ENCODE measurements at regions not wholly inside any gene's neighbourhood (a gene's known extent, or its start where the extent isn't known, plus 50 kb on each side); places are given as distances from the start of the nearest gene placed in this dataset.

GRCh38 chr6:144756469-144756868 lies 471.3 kb downstream of the UTRN start:
- peak overlapping the region in 1 of 6 donors; percentile 91 for H3K27ac Mint-ChIP-seq
- peaks cover 25 to 26% of the 10 kb centered on the region in 2 donors for H3K36me3 Mint-ChIP-seq
- peaks cover 5 to 15% (median 9%) of the 10 kb centered on the region in 3 donors for H3K4me1 Mint-ChIP-seq
- no peaks in the 10 kb centered on the region for H3K27me3 Mint-ChIP-seq
- ATAC-seq (ENCODE audit: low read depth in 2 of 2) (peak in 1 of 2 donors; percentile 50), DNase-seq (no peak)
- no peaks in the 10 kb centered on the region for H3K9me3 Mint-ChIP-seq
- no peak overlapping the region for H3K4me3 Mint-ChIP-seq

- ATAC-seq (ENCODE audit: low read depth in 2 of 2) (no peak), DNase-seq (no peak)
- Mint-ChIP-seq H3K4me1 (peaks cover 5 to 15% (median 9%) of the 10 kb centered on the region in 3 donors), H3K36me3 (peaks cover 23 to 32% of the 10 kb centered on the region in 2 donors), H3K27me3 (no peaks in the 10 kb centered on the region), H3K27ac (no peak overlapping the region), H3K9me3 (no peaks in the 10 kb centered on the region), H3K4me3 (no peak overlapping the region)
These were observed 472.2 kb downstream of the UTRN start for GRCh38 chr6:144757299-144757698.

- ATAC-seq (ENCODE audit: low read depth in 2 of 2) = no peak
- no peaks in the 10 kb centered on the region for H3K27me3 Mint-ChIP-seq
These were observed 472.6 kb downstream of the UTRN start for GRCh38 chr6:144757730-144758129.

GRCh38 chr6:144758602-144759001 lies 473.5 kb downstream of the UTRN start:
- peaks cover 15 to 31% of the 10 kb centered on the region in 2 donors for H3K36me3 Mint-ChIP-seq
- no peak overlapping the region for H3K27ac Mint-ChIP-seq
- ATAC-seq (ENCODE audit: low read depth in 2 of 2) = no peak
- no peak overlapping the region for H3K4me3 Mint-ChIP-seq
- peaks cover 0 to 5% (median 0%) of the 10 kb centered on the region in 3 donors for H3K4me1 Mint-ChIP-seq
- no peaks in the 10 kb centered on the region for H3K27me3 Mint-ChIP-seq
- no peak for DNase-seq
- no peaks in the 10 kb centered on the region for H3K9me3 Mint-ChIP-seq

More at GRCh38 chr6:144757730-144758129, 472.6 kb downstream of the UTRN start:
- no peaks in the 10 kb centered on the region for H3K9me3 Mint-ChIP-seq
- peaks cover 5 to 14% (median 7%) of the 10 kb centered on the region in 3 donors for H3K4me1 Mint-ChIP-seq
- H3K36me3 Mint-ChIP-seq = peaks cover 19 to 33% of the 10 kb centered on the region in 2 donors
- no peak for DNase-seq
- no peak overlapping the region for H3K27ac Mint-ChIP-seq
- no peak overlapping the region for H3K4me3 Mint-ChIP-seq

- Mint-ChIP-seq H3K36me3 (peaks cover 16 to 33% of the 10 kb centered on the region in 2 donors), H3K27ac (no peak overlapping the region), H3K4me1 (peaks cover 0 to 7% (median 3%) of the 10 kb centered on the region in 3 donors), H3K4me3 (no peak overlapping the region), H3K9me3 (no peaks in the 10 kb centered on the region), H3K27me3 (no peaks in the 10 kb centered on the region)
- no peak for DNase-seq
- no peak for ATAC-seq (ENCODE audit: low read depth in 2 of 2)
These were observed 477.3 kb downstream of the UTRN start for GRCh38 chr6:144762469-144762868.

- H3K36me3 Mint-ChIP-seq = peaks cover 16 to 33% of the 10 kb centered on the region in 2 donors
- H3K27ac Mint-ChIP-seq = peak overlapping the region in 3 of 6 donors; percentile 2 to 39 (median 21)
- H3K9me3 Mint-ChIP-seq = no peaks in the 10 kb centered on the region
- ATAC-seq (ENCODE audit: low read depth in 2 of 2) (no peak), DNase-seq (no peak)
- peaks cover 0 to 11% (median 3%) of the 10 kb centered on the region in 3 donors for H3K4me1 Mint-ChIP-seq
- no peaks in the 10 kb centered on the region for H3K27me3 Mint-ChIP-seq
- no peak overlapping the region for H3K4me3 Mint-ChIP-seq
These were observed 481.9 kb downstream of the UTRN start for GRCh38 chr6:144767051-144767450.

GRCh38 chr6:144768551-144769075 lies 483.5 kb downstream of the UTRN start:
- no peak overlapping the region for H3K27ac Mint-ChIP-seq
- no peaks in the 10 kb centered on the region for H3K9me3 Mint-ChIP-seq
- DNase-seq (no peak), ATAC-seq (ENCODE audit: low read depth in 2 of 2) (no peak)
- no peaks in the 10 kb centered on the region for H3K27me3 Mint-ChIP-seq
- peaks cover 21 to 27% of the 10 kb centered on the region in 2 donors for H3K36me3 Mint-ChIP-seq
- peaks cover 0 to 11% (median 3%) of the 10 kb centered on the region in 3 donors for H3K4me1 Mint-ChIP-seq
- H3K4me3 Mint-ChIP-seq = no peak overlapping the region

- no peaks in the 10 kb centered on the region for H3K9me3 Mint-ChIP-seq
- peaks cover 26 to 33% of the 10 kb centered on the region in 2 donors for H3K36me3 Mint-ChIP-seq
- no peak overlapping the region for H3K4me3 Mint-ChIP-seq
- ATAC-seq (ENCODE audit: low read depth in 2 of 2) = no peak
- DNase-seq = no peak
- H3K4me1 Mint-ChIP-seq = peaks cover 0 to 11% (median 3%) of the 10 kb centered on the region in 3 donors
- peak overlapping the region in 1 of 6 donors; percentile 8 for H3K27ac Mint-ChIP-seq
- H3K27me3 Mint-ChIP-seq = no peaks in the 10 kb centered on the region
These were observed 484.0 kb downstream of the UTRN start for GRCh38 chr6:144769142-144769541.

- Mint-ChIP-seq H3K27me3 (no peaks in the 10 kb centered on the region), H3K4me1 (peaks cover 0 to 16% (median 5%) of the 10 kb centered on the region in 3 donors), H3K27ac (peak overlapping the region in 2 of 6 donors; percentile 5 to 35), H3K9me3 (no peaks in the 10 kb centered on the region), H3K36me3 (peaks cover 44 to 59% of the 10 kb centered on the region in 2 donors), H3K4me3 (no peak overlapping the region)
- ATAC-seq (ENCODE audit: low read depth in 2 of 2) (no peak), DNase-seq (no peak)
These were observed 491.1 kb downstream of the UTRN start for GRCh38 chr6:144776031-144776819.

GRCh38 chr6:144777249-144777648 lies 492.1 kb downstream of the UTRN start:
- DNase-seq (no peak), ATAC-seq (ENCODE audit: low read depth in 2 of 2) (no peak)
- no peaks in the 10 kb centered on the region for H3K27me3 Mint-ChIP-seq
- H3K4me3 Mint-ChIP-seq = no peak overlapping the region
- H3K36me3 Mint-ChIP-seq = peaks cover 51 to 68% of the 10 kb centered on the region in 2 donors
- peaks cover 0 to 16% (median 5%) of the 10 kb centered on the region in 3 donors for H3K4me1 Mint-ChIP-seq
- no peaks in the 10 kb centered on the region for H3K9me3 Mint-ChIP-seq
- peak overlapping the region in 2 of 6 donors; percentile 37 to 41 for H3K27ac Mint-ChIP-seq

- H3K36me3 Mint-ChIP-seq = peaks cover 48 to 64% of the 10 kb centered on the region in 2 donors
These were observed 492.9 kb downstream of the UTRN start for GRCh38 chr6:144778056-144778455.

GRCh38 chr6:144778773-144779492 lies 493.8 kb downstream of the UTRN start:
- ATAC-seq (ENCODE audit: low read depth in 2 of 2) (no peak), DNase-seq (no peak)
- H3K4me3 Mint-ChIP-seq = no peak overlapping the region
- peak overlapping the region in 1 of 6 donors; percentile 86 for H3K27ac Mint-ChIP-seq
- H3K27me3 Mint-ChIP-seq = no peaks in the 10 kb centered on the region
- H3K9me3 Mint-ChIP-seq = no peaks in the 10 kb centered on the region
- H3K4me1 Mint-ChIP-seq = peaks cover 0 to 16% (median 5%) of the 10 kb centered on the region in 3 donors
- H3K36me3 Mint-ChIP-seq = peaks cover 40 to 56% of the 10 kb centered on the region in 2 donors

More at GRCh38 chr6:144778056-144778455, 492.9 kb downstream of the UTRN start:
- peak overlapping the region in 4 of 6 donors; percentile 1 to 41 (median 22) for H3K27ac Mint-ChIP-seq
- H3K4me1 Mint-ChIP-seq = peaks cover 0 to 16% (median 5%) of the 10 kb centered on the region in 3 donors
- no peaks in the 10 kb centered on the region for H3K9me3 Mint-ChIP-seq
- no peak for ATAC-seq (ENCODE audit: low read depth in 2 of 2)
- H3K4me3 Mint-ChIP-seq = no peak overlapping the region
- no peak for DNase-seq
- H3K27me3 Mint-ChIP-seq = no peaks in the 10 kb centered on the region

GRCh38 chr6:144781836-144782235 lies 496.7 kb downstream of the UTRN start:
- no peaks in the 10 kb centered on the region for H3K9me3 Mint-ChIP-seq
- no peak for ATAC-seq (ENCODE audit: low read depth in 2 of 2)
- H3K27me3 Mint-ChIP-seq = no peaks in the 10 kb centered on the region
- H3K4me1 Mint-ChIP-seq = peaks cover 0 to 16% (median under 1%) of the 10 kb centered on the region in 3 donors
- peak overlapping the region in 1 of 6 donors; percentile 23 for H3K27ac Mint-ChIP-seq
- H3K4me3 Mint-ChIP-seq = no peak overlapping the region
- no peak for DNase-seq
- peaks cover 24 to 35% of the 10 kb centered on the region in 2 donors for H3K36me3 Mint-ChIP-seq
